HCT116 (cell line): ENCODE measurements at regions not wholly inside any gene's neighbourhood (a gene's known extent, or its start where the extent isn't known, plus 50 kb on each side); places are given as distances from the start of the nearest gene placed in this dataset.

Source experiments
- CTCF ChIP-seq, 3 experiments: fragments of 200-600 bp in 1 of 3; sonication (generic) in 1 of 3; IDR thresholded peaks in 2 of 3; conservative IDR thresholded peaks in 1 of 3; 2 replicates each; pipeline ENCODE4 v1.5.1; 2012 to 2017; ENCODE audit warnings: low read depth in 2 of 3, low read length in 2 of 3, antibody characterized with exemption in 1 of 3, borderline replicate concordance in 1 of 3, control low read depth in 1 of 3, mild to moderate bottlenecking in 1 of 3, mixed read lengths in 1 of 3, mixed run types in 1 of 3, moderate library complexity in 1 of 3; ENCODE audit not compliant: insufficient read depth in 1 of 3
- EZH2phosphoT487 ChIP-seq: fragments of 200-600 bp; IDR thresholded peaks from 2 replicates; pipeline ENCODE4 v1.6.1; 2018; ENCODE audit warnings: antibody characterized with exemption, borderline replicate concordance
- POLR2A ChIP-seq: IDR thresholded peaks from 2 replicates; pipeline ENCODE4 v1.7.0; 2011; ENCODE audit warnings: borderline replicate concordance; ENCODE audit not compliant: insufficient read depth, insufficient read length; ENCODE audit errors: extremely low read depth
- POLR2AphosphoS5 ChIP-seq: IDR thresholded peaks from 2 replicates; pipeline ENCODE4 v1.6.1; 2011; ENCODE audit warnings: mild to moderate bottlenecking, low read depth, low read length, moderate library complexity
- REST ChIP-seq: IDR thresholded peaks from 2 replicates; pipeline ENCODE4 v1.6.1; 2012; ENCODE audit warnings: low read depth
- SIN3A ChIP-seq: IDR thresholded peaks from 2 replicates; pipeline ENCODE4 v1.6.1; 2012; ENCODE audit warnings: low read depth
- YY1 ChIP-seq: IDR thresholded peaks from 2 replicates; pipeline ENCODE4 v1.6.1; 2011; ENCODE audit warnings: low read length, low read depth, moderate library complexity, mild to moderate bottlenecking; ENCODE audit not compliant: insufficient replicate concordance; ENCODE audit errors: extremely low read depth
- ZBTB33 ChIP-seq: IDR thresholded peaks from 2 replicates; pipeline ENCODE4 v1.6.1; 2011; ENCODE audit warnings: mild to moderate bottlenecking, low read length, moderate library complexity; ENCODE audit not compliant: insufficient replicate concordance; ENCODE audit errors: extremely low read depth
- ZFX ChIP-seq: fragments of 450-650 bp; IDR thresholded peaks from 2 replicates; pipeline ENCODE4 v1.6.1; 2017

GRCh38 chr5:136501133-136501532 is 135.8 kb upstream of the TRPC7 start:
- TF ChIP-seq POLR2A (no peak), CTCF (IDR thresholded peaks at IDR 0.05 in 2 of 3, conservative IDR thresholded peaks at IDR 0.05 in 1 of 3; ENCODE audit: borderline replicate concordance in 1 of 3, insufficient read depth in 1 of 3, low read depth in 2 of 3, low read length in 2 of 3) (no peak), POLR2AphosphoS5 (no peak), SIN3A (no peak), YY1 (no peak), EZH2phosphoT487 (no peak), ZBTB33 (no peak), ZFX (no peak), REST (no peak)
